GM13976 (cell line): ENCODE measurements at regions not wholly inside any gene's neighbourhood (a gene's known extent, or its start where the extent isn't known, plus 50 kb on each side); places are given as distances from the start of the nearest gene placed in this dataset.

ENCODE experiments used
- DNase-seq: peaks from one replicate; pipeline ENCODE4 v3.0.0; 2012; ENCODE audit warnings: low spot score
- CTCF ChIP-seq: IDR thresholded peaks from 2 replicates; pipeline ENCODE4 v1.5.1; 2012; ENCODE audit warnings: borderline replicate concordance, mild to moderate bottlenecking; ENCODE audit not compliant: insufficient read depth; ENCODE audit errors: extremely low read depth, missing control alignments, control extremely low read depth
- in situ Hi-C: fragments of 300-500 bp; cut with MboI; formaldehyde crosslinking; loops from one replicate; pipeline ENCODE4 v1.12.0; 2022; ENCODE audit warnings: low sequenced_read_pairs, mixed read lengths, inconsistent platforms; ENCODE audit not compliant: unreplicated experiment

GRCh38 chr4:85222561-85222960 is 252.4 kb upstream of the ARHGAP24 start:
- in situ Hi-C loops, result no loop called here

GRCh38 chr4:85228264-85228663 is 246.7 kb upstream of the ARHGAP24 start:
- DNase-seq, result no peak
- in situ Hi-C loops, result no loop called here

More at GRCh38 chr4:85222561-85222960, 252.4 kb upstream of the ARHGAP24 start:
- no peak for TF ChIP-seq CTCF
- DNase-seq, result no peak

GRCh38 chr4:85233516-85233915 is 241.4 kb upstream of the ARHGAP24 start:
- in situ Hi-C loops, result no loop called here
- no peak for TF ChIP-seq CTCF
- DNase-seq, result no peak

More at GRCh38 chr4:85228264-85228663, 246.7 kb upstream of the ARHGAP24 start:
- TF ChIP-seq CTCF, result no peak

GRCh38 chr4:85243857-85244256 is 231.1 kb upstream of the ARHGAP24 start:
- no peak for TF ChIP-seq CTCF

GRCh38 chr4:85244638-85245037 is 230.3 kb upstream of the ARHGAP24 start:
- in situ Hi-C loops, result no loop called here

More at GRCh38 chr4:85243857-85244256, 231.1 kb upstream of the ARHGAP24 start:
- in situ Hi-C loops, result no loop called here
- no peak for DNase-seq

GRCh38 chr4:85246055-85246454 is 228.9 kb upstream of the ARHGAP24 start:
- no peak for TF ChIP-seq CTCF
- no peak for DNase-seq
- in situ Hi-C loops, result no loop called here

More at GRCh38 chr4:85244638-85245037, 230.3 kb upstream of the ARHGAP24 start:
- DNase-seq, result no peak
- no peak for TF ChIP-seq CTCF

GRCh38 chr4:85250852-85251251 is 224.1 kb upstream of the ARHGAP24 start:
- in situ Hi-C loops, result no loop called here
- DNase-seq, result no peak
- no peak for TF ChIP-seq CTCF
